ENCODE measurements at regions not wholly inside any gene's neighbourhood (a gene's known extent, or its start where the extent isn't known, plus 50 kb on each side); places are given as distances from the start of the nearest gene placed in this dataset.

DNA sequence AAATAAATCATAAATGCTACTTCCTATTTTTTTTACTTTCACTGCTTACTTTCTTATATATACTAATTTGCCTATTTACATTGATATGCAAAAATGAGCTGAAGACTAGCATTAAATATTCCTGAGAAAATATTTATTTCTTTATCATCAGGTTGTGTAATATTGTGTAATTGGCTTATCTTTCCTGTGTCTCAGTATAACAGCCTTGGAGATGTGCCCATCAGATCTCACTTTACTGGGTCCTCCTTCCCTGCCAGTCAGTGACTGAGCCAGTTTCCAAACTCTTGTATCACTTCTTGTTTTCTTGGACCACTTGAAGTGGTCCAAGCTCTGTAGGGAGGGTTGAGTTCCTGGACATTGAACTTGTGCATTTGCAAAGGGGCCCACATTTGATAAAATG is 900.0 kb downstream of the LUZP2 start:
- TF ChIP-seq POLR2AphosphoS5 (IDR thresholded peaks at IDR 0.05) (no peak), POLR2A (IDR thresholded peaks at IDR 0.05; ENCODE audit: low read depth) (no peak)
- TF ChIP-seq, protein P1, sequence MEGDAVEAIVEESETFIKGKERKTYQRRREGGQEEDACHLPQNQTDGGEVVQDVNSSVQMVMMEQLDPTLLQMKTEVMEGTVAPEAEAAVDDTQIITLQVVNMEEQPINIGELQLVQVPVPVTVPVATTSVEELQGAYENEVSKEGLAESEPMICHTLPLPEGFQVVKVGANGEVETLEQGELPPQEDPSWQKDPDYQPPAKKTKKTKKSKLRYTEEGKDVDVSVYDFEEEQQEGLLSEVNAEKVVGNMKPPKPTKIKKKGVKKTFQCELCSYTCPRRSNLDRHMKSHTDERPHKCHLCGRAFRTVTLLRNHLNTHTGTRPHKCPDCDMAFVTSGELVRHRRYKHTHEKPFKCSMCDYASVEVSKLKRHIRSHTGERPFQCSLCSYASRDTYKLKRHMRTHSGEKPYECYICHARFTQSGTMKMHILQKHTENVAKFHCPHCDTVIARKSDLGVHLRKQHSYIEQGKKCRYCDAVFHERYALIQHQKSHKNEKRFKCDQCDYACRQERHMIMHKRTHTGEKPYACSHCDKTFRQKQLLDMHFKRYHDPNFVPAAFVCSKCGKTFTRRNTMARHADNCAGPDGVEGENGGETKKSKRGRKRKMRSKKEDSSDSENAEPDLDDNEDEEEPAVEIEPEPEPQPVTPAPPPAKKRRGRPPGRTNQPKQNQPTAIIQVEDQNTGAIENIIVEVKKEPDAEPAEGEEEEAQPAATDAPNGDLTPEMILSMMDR (IDR thresholded peaks at IDR 0.05): no peak
